PFSK-1 (cell line): ENCODE measurements at regions not wholly inside any gene's neighbourhood (a gene's known extent, or its start where the extent isn't known, plus 50 kb on each side); places are given as distances from the start of the nearest gene placed in this dataset.

ENCODE experiments used
- FOXP2 ChIP-seq: optimal IDR thresholded peaks from 2 replicates; pipeline ENCODE3; 2011; ENCODE audit warnings: borderline replicate concordance, control low read depth, inconsistent platforms; ENCODE audit not compliant: insufficient read depth; ENCODE audit errors: extremely low read length, extremely low read depth
- POLR2AphosphoS5 ChIP-seq: IDR thresholded peaks from 2 replicates; pipeline ENCODE4 v1.6.1; 2012; ENCODE audit warnings: low read depth, mild to moderate bottlenecking, control low read depth, low read length, moderate library complexity
- REST ChIP-seq, 2 experiments: IDR thresholded peaks; 2 replicates each; pipeline versions ENCODE4 v1.6.1 to v1.8.0; 2011 to 2012; ENCODE audit warnings: low read depth in 2 of 2, low read length in 2 of 2, control low read depth in 1 of 2, inconsistent platforms in 1 of 2, mild to moderate bottlenecking in 1 of 2, moderate library complexity in 1 of 2; ENCODE audit not compliant: insufficient read depth in 1 of 2
- SIN3A ChIP-seq: IDR thresholded peaks from 2 replicates; pipeline ENCODE4 v1.6.1; 2012; ENCODE audit warnings: mild to moderate bottlenecking, low read length, moderate library complexity, borderline replicate concordance; ENCODE audit not compliant: insufficient read depth
- TAF1 ChIP-seq: IDR thresholded peaks from 2 replicates; pipeline ENCODE4 v1.6.1; 2012; ENCODE audit warnings: low read length, control low read depth, borderline replicate concordance; ENCODE audit not compliant: insufficient read depth

- TF ChIP-seq POLR2AphosphoS5 = no peak
- no peak for TF ChIP-seq SIN3A
- TF ChIP-seq TAF1 = no peak
- no peak for TF ChIP-seq REST (IDR thresholded peaks at IDR 0.05; ENCODE audit: insufficient read depth in 1 of 2, low read depth in 2 of 2, low read length in 2 of 2)
- TF ChIP-seq FOXP2 = no peak
Measured at GRCh38 chr2:11944311-11944710, 197.9 kb downstream of the LPIN1 start.
